SK-N-SH treated with all-trans-retinoic acid at 6 μM for 48 hours (cell line): ENCODE measurements at regions not wholly inside any gene's neighbourhood (a gene's known extent, or its start where the extent isn't known, plus 50 kb on each side); places are given as distances from the start of the nearest gene placed in this dataset.
"Not testable (repeated sequence)": the region's sequence is repeated elsewhere in the genome, so short reads cannot be mapped to it uniquely, and the experiment has no call there.

Experiments
- ATAC-seq: fragments of 200-7000 bp; cut with Tn5 transposase; 3 replicates; pipeline ENCODE4 v1.9.1; 2020; ENCODE audit warnings: mild to moderate bottlenecking, moderate library complexity
- ARNTL ChIP-seq: fragments of 450-650 bp; formaldehyde crosslinking; IDR thresholded peaks from 2 replicates; pipeline ENCODE4 v1.5.0; 2020; ENCODE audit warnings: low read depth, mild to moderate bottlenecking, moderate library complexity, borderline replicate concordance
- CREB5 ChIP-seq: fragments of 250-450 bp; sonication (Bioruptor Pico); IDR thresholded peaks from 2 replicates; pipeline ENCODE4 v1.5.1; 2020; ENCODE audit warnings: low read depth, mild to moderate bottlenecking, moderate library complexity
- CSDC2 ChIP-seq: fragments of 250-450 bp; sonication (Bioruptor Pico); IDR thresholded peaks from 2 replicates; pipeline ENCODE4 v1.5.0; 2020; ENCODE audit warnings: mild to moderate bottlenecking, moderate library complexity
- CSRNP3 ChIP-seq: fragments of 250-450 bp; sonication (Bioruptor Pico); IDR thresholded peaks from 2 replicates; pipeline ENCODE4 v1.5.1; 2021; ENCODE audit warnings: mild to moderate bottlenecking, moderate library complexity
- ESRRG ChIP-seq: fragments of 250-450 bp; sonication (Bioruptor Pico); IDR thresholded peaks from 2 replicates; pipeline ENCODE4 v1.6.1; 2021; ENCODE audit warnings: mild to moderate bottlenecking
- GLIS3 ChIP-seq: fragments of 250-450 bp; sonication (Bioruptor Pico); IDR thresholded peaks from 2 replicates; pipeline ENCODE4 v1.5.0; 2020; ENCODE audit warnings: mild to moderate bottlenecking, moderate library complexity
- ISL1 ChIP-seq: fragments of 250-450 bp; sonication (Bioruptor Pico); IDR thresholded peaks from 2 replicates; pipeline ENCODE4 v2.1.2; 2022; ENCODE audit warnings: mild to moderate bottlenecking, moderate library complexity
- OSR1 ChIP-seq: fragments of 250-450 bp; sonication (Bioruptor Pico); IDR thresholded peaks from 2 replicates; pipeline ENCODE4 v1.8.0; 2022; ENCODE audit warnings: moderate library complexity, mild to moderate bottlenecking, inconsistent platforms
- PATZ1 ChIP-seq: fragments of 250-450 bp; sonication (Bioruptor Pico); IDR thresholded peaks from 2 replicates; pipeline ENCODE4 v1.8.0; 2020; ENCODE audit warnings: mild to moderate bottlenecking, moderate library complexity, borderline replicate concordance
- PPARA ChIP-seq: fragments of 250-450 bp; sonication (Bioruptor Pico); IDR thresholded peaks from 2 replicates; pipeline ENCODE4 v1.5.0; 2020; ENCODE audit warnings: mild to moderate bottlenecking, borderline replicate concordance
- RARB ChIP-seq: fragments of 250-450 bp; sonication (Bioruptor Pico); IDR thresholded peaks from 2 replicates; pipeline ENCODE4 v1.8.0; 2021; ENCODE audit warnings: mild to moderate bottlenecking, moderate library complexity
- TCF4 ChIP-seq: fragments of 250-450 bp; sonication (Bioruptor Pico); IDR thresholded peaks from 2 replicates; pipeline ENCODE4 v1.8.0; 2021; ENCODE audit warnings: mild to moderate bottlenecking, moderate library complexity, borderline replicate concordance
- ZC3H10 ChIP-seq: fragments of 250-450 bp; sonication (Bioruptor Pico); IDR thresholded peaks from 2 replicates; pipeline ENCODE4 v1.5.1; 2021; ENCODE audit warnings: mild to moderate bottlenecking, moderate library complexity
- ZFP3 ChIP-seq: fragments of 250-450 bp; sonication (Bioruptor Pico); IDR thresholded peaks from 2 replicates; pipeline ENCODE4 v1.5.0; 2020; ENCODE audit warnings: mild to moderate bottlenecking, moderate library complexity
- ZFP30 ChIP-seq: fragments of 450-650 bp; formaldehyde crosslinking; IDR thresholded peaks from 2 replicates; pipeline ENCODE4 v1.5.0; 2022; ENCODE audit warnings: mild to moderate bottlenecking, moderate library complexity
- ZNF565 ChIP-seq: fragments of 450-650 bp; formaldehyde crosslinking; conservative IDR thresholded peaks from 2 replicates; pipeline ENCODE4 v1.5.0; 2020; ENCODE audit warnings: low read depth, mild to moderate bottlenecking, moderate library complexity
- ZNF70 ChIP-seq: fragments of 450-650 bp; formaldehyde crosslinking; IDR thresholded peaks from 2 replicates; pipeline ENCODE4 v1.5.0; 2020; ENCODE audit warnings: mild to moderate bottlenecking, moderate library complexity
- TF ChIP-seq, protein P1 (sequence below): fragments of 250-450 bp; sonication (Bioruptor Pico); IDR thresholded peaks from 2 replicates; pipeline ENCODE4 v1.8.0; 2021; ENCODE audit warnings: low read depth, mild to moderate bottlenecking, moderate library complexity, borderline replicate concordance
- TF ChIP-seq, protein P2 (sequence below): fragments of 250-450 bp; sonication (Bioruptor Pico); IDR thresholded peaks from 2 replicates; pipeline ENCODE4 v1.5.0; 2020; ENCODE audit warnings: mild to moderate bottlenecking, moderate library complexity

GRCh38 chr4:128675083-128675482 lies 134.4 kb upstream of the JADE1 start:
- TF ChIP-seq ARNTL (CRISPR knock-in tag) (no peak), PPARA (no peak), OSR1 (CRISPR knock-in tag) (no peak), CSRNP3 (no peak), ZNF70 (CRISPR knock-in tag) (no peak), CSDC2 (no peak), CREB5 (CRISPR knock-in tag) (no peak), RARB (CRISPR knock-in tag) (no peak)
- TF ChIP-seq, all 23 proteins: peak for 0
- no peak for ATAC-seq

- not testable (repeated sequence) for ATAC-seq
These were observed 136.3 kb upstream of the JADE1 start for GRCh38 chr4:128673159-128673558.

DNA sequence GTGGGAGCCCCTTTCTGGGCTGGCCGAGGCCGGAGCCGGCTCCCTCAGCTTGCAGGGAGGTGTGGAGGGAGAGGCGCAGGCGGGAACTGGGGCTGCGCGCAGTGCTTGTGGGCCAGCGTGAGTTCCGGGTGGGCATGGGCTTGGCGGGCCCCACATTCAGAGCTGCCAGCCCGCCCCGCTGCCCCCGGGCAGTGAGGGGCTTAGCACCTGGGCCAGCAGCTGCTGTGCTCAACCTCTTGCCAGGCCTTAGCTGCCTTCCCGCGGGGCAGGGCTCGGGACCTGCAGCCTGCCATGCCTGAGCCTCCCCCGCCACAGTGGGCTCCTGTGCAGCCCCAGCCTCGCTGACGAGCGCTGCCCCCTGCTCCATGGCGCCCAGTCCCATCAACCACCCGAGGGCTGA lies 136.9 kb upstream of the JADE1 start:
- not testable (repeated sequence) for ATAC-seq

GRCh38 chr4:128670513-128670912 lies 139.0 kb upstream of the JADE1 start:
- ATAC-seq: no peak
- TF ChIP-seq ARNTL (CRISPR knock-in tag): no peak
- no peak for TF ChIP-seq RARB (CRISPR knock-in tag)
- no peak for TF ChIP-seq ZNF565
- no peak for TF ChIP-seq ZNF70 (CRISPR knock-in tag)
- no peak for TF ChIP-seq ESRRG
- TF ChIP-seq ZFP30: no peak
- no peak for TF ChIP-seq ZFP3 (CRISPR knock-in tag)
- TF ChIP-seq CSRNP3: no peak
- no peak for TF ChIP-seq ZC3H10 (CRISPR knock-in tag)
- TF ChIP-seq, protein P1, sequence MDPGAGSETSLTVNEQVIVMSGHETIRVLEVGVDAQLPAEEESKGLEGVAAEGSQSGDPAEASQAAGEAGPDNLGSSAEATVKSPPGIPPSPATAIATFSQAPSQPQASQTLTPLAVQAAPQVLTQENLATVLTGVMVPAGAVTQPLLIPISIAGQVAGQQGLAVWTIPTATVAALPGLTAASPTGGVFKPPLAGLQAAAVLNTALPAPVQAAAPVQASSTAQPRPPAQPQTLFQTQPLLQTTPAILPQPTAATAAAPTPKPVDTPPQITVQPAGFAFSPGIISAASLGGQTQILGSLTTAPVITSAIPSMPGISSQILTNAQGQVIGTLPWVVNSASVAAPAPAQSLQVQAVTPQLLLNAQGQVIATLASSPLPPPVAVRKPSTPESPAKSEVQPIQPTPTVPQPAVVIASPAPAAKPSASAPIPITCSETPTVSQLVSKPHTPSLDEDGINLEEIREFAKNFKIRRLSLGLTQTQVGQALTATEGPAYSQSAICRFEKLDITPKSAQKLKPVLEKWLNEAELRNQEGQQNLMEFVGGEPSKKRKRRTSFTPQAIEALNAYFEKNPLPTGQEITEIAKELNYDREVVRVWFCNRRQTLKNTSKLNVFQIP: no peak
- no peak for TF ChIP-seq PPARA
- no peak for TF ChIP-seq GLIS3 (CRISPR knock-in tag)
- TF ChIP-seq TCF4: no peak
- no peak for TF ChIP-seq CREB5 (CRISPR knock-in tag)
- TF ChIP-seq, protein P2, sequence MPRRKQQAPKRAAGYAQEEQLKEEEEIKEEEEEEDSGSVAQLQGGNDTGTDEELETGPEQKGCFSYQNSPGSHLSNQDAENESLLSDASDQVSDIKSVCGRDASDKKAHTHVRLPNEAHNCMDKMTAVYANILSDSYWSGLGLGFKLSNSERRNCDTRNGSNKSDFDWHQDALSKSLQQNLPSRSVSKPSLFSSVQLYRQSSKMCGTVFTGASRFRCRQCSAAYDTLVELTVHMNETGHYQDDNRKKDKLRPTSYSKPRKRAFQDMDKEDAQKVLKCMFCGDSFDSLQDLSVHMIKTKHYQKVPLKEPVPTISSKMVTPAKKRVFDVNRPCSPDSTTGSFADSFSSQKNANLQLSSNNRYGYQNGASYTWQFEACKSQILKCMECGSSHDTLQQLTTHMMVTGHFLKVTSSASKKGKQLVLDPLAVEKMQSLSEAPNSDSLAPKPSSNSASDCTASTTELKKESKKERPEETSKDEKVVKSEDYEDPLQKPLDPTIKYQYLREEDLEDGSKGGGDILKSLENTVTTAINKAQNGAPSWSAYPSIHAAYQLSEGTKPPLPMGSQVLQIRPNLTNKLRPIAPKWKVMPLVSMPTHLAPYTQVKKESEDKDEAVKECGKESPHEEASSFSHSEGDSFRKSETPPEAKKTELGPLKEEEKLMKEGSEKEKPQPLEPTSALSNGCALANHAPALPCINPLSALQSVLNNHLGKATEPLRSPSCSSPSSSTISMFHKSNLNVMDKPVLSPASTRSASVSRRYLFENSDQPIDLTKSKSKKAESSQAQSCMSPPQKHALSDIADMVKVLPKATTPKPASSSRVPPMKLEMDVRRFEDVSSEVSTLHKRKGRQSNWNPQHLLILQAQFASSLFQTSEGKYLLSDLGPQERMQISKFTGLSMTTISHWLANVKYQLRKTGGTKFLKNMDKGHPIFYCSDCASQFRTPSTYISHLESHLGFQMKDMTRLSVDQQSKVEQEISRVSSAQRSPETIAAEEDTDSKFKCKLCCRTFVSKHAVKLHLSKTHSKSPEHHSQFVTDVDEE (CRISPR knock-in tag): no peak
- no peak for TF ChIP-seq PATZ1 (CRISPR knock-in tag)
- TF ChIP-seq ISL1: no peak
